HL-60 (cell line): ENCODE measurements at regions not wholly inside any gene's neighbourhood (a gene's known extent, or its start where the extent isn't known, plus 50 kb on each side); places are given as distances from the start of the nearest gene placed in this dataset.

Source experiments
- GABPA ChIP-seq: IDR thresholded peaks from 2 replicates; pipeline ENCODE4 v1.6.1; 2012; ENCODE audit warnings: low read depth
- POLR2AphosphoS5 ChIP-seq: IDR thresholded peaks from 2 replicates; pipeline ENCODE4 v1.6.1; 2012; ENCODE audit warnings: low read depth
- TF ChIP-seq, protein P1 (sequence below): IDR thresholded peaks from one replicate; pipeline ENCODE4 v1.5.1; 2011; ENCODE audit warnings: low read length, control low read depth, inconsistent platforms; ENCODE audit not compliant: insufficient read depth

DNA sequence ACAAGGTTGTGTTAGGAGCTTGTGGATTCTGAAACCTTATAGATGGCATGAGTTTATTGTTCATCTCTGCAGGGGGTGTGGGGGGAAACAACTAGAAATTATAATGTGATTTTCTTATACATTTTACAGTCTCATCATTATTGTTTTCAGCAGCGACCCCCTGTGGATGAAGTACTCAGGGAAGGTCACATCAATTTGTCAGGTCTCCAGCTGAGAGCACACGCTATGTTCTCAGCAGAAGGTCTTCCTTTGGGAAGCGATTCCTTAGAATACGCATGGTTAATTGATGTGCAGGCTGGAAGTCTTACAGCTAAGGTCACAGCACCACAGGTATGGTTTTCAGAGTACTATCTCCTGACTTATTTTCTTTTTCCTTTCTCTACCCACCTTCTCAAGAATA is 72.2 kb downstream of the BLTP1 start:
- TF ChIP-seq, protein P1, sequence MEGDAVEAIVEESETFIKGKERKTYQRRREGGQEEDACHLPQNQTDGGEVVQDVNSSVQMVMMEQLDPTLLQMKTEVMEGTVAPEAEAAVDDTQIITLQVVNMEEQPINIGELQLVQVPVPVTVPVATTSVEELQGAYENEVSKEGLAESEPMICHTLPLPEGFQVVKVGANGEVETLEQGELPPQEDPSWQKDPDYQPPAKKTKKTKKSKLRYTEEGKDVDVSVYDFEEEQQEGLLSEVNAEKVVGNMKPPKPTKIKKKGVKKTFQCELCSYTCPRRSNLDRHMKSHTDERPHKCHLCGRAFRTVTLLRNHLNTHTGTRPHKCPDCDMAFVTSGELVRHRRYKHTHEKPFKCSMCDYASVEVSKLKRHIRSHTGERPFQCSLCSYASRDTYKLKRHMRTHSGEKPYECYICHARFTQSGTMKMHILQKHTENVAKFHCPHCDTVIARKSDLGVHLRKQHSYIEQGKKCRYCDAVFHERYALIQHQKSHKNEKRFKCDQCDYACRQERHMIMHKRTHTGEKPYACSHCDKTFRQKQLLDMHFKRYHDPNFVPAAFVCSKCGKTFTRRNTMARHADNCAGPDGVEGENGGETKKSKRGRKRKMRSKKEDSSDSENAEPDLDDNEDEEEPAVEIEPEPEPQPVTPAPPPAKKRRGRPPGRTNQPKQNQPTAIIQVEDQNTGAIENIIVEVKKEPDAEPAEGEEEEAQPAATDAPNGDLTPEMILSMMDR, result no peak
- TF ChIP-seq POLR2AphosphoS5 (no peak), GABPA (no peak)
